ENCODE measurements at regions not wholly inside any gene's neighbourhood (a gene's known extent, or its start where the extent isn't known, plus 50 kb on each side); places are given as distances from the start of the nearest gene placed in this dataset.

DNA sequence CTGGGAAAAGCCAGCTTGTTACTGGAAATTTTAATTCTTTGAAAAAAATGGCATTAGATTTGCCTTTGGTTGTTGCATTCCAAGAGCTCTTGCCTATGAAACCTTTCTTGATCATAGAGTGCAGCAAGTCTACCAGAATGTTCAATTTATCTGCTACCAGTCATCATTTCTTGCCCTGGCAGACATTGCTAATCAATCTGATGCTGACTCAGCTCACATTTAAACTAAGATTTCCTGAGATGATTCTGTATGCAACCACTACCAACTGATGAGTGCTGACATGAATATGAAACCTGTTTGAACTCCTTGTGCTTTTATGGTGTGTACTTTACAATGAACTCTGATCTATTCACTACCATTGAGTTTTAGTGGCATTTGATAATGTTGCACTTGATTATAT is 166.5 kb upstream of the SALL1 start:
- TF ChIP-seq, protein P1, sequence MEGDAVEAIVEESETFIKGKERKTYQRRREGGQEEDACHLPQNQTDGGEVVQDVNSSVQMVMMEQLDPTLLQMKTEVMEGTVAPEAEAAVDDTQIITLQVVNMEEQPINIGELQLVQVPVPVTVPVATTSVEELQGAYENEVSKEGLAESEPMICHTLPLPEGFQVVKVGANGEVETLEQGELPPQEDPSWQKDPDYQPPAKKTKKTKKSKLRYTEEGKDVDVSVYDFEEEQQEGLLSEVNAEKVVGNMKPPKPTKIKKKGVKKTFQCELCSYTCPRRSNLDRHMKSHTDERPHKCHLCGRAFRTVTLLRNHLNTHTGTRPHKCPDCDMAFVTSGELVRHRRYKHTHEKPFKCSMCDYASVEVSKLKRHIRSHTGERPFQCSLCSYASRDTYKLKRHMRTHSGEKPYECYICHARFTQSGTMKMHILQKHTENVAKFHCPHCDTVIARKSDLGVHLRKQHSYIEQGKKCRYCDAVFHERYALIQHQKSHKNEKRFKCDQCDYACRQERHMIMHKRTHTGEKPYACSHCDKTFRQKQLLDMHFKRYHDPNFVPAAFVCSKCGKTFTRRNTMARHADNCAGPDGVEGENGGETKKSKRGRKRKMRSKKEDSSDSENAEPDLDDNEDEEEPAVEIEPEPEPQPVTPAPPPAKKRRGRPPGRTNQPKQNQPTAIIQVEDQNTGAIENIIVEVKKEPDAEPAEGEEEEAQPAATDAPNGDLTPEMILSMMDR (conservative IDR thresholded peaks at IDR 0.05; ENCODE audit: low read length): no peak
- no peak for TF ChIP-seq EZH2phosphoT487 (IDR thresholded peaks at IDR 0.05; ENCODE audit: borderline replicate concordance, low read depth, low read length)

All from OCI-LY7 (cell line).